ENCODE measurements at regions not wholly inside any gene's neighbourhood (a gene's known extent, or its start where the extent isn't known, plus 50 kb on each side); places are given as distances from the start of the nearest gene placed in this dataset.

DNA sequence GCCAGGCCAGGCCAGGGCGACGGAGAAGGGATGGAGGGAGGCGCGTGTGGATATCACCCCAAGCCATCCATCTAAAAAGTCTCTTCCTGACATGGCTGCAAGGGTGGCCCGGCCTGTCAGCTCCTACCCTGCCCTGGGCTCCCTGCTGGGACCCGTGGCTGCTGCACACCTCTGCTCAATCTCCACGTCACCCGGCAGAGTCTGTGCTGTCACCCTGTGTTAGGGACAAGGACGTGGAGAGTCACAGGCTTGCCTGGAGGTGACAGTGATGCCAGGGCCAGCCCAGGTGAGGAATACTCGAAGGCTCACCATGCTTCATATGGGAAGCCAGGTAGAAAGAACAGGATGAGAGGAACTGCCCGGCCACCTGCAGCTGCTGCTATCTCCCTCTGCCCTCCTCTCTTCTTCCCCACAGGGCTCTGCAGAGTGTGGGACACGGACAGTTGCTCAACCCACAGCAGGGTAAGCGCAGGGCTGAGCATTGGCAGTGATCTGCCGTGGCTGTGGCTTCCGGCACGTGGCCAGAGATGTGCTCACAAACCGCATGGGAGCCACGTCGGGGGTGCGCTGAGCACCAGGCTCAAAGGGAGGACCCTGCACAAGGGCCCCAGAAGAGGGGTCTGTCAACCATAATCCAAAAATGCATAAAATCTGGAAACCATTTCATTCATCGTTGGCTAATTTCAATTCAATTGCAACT, 214.3 kb downstream of the DLL1 start:
- H3K9me3 ChIP-seq = no peaks in the 10 kb centered on the region
- intact Hi-C loops (cut with DNase I; ENCODE audit: low total_unique reads) = no loop called here
- no peaks in the 10 kb centered on the region for H3K27me3 ChIP-seq
- H3K4me3 ChIP-seq = no peak overlapping the region
- no peak for DNase-seq
- no peak overlapping the region for H3K27ac ChIP-seq
- no peaks in the 10 kb centered on the region for H3K36me3 ChIP-seq (ENCODE audit: low read depth, missing control alignments)
- no peaks in the 10 kb centered on the region for H3K4me1 ChIP-seq
- TF ChIP-seq, protein P1, sequence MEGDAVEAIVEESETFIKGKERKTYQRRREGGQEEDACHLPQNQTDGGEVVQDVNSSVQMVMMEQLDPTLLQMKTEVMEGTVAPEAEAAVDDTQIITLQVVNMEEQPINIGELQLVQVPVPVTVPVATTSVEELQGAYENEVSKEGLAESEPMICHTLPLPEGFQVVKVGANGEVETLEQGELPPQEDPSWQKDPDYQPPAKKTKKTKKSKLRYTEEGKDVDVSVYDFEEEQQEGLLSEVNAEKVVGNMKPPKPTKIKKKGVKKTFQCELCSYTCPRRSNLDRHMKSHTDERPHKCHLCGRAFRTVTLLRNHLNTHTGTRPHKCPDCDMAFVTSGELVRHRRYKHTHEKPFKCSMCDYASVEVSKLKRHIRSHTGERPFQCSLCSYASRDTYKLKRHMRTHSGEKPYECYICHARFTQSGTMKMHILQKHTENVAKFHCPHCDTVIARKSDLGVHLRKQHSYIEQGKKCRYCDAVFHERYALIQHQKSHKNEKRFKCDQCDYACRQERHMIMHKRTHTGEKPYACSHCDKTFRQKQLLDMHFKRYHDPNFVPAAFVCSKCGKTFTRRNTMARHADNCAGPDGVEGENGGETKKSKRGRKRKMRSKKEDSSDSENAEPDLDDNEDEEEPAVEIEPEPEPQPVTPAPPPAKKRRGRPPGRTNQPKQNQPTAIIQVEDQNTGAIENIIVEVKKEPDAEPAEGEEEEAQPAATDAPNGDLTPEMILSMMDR (IDR thresholded peaks at IDR 0.05) = no peak
- TF ChIP-seq POLR2A (IDR thresholded peaks at IDR 0.05) = no peak
- 92 to 93% methylated on average over 18 to 21 of the region's 21 CpGs for WGBS, 2 donors

DNA sequence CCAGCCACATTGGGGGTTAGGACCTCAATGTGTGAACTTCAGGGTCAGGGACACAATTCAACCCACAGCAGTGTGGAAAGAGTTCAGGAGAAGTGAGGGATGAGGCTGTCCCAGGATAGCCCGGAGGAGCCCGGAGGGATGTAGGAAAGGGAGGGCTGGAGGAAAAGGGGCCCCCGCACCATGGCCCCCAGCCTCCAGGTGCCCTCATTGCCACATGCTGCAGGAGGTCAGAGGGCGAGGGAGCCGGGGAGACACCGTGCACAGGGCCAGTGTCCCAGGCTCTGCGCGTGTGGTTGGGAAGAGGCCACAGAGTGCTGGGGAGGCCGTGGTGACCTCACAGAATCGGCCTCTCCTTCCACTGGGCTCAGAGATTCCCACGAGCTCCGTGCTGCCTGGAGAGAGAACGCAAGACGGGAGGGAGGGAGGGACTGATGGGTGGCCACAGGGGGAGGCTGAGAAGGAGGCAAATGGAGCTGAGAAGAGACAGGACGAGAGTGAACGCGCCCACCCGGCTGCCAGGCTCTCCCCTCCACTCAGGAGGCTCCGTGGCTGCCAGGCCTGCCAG, 215.1 kb downstream of the DLL1 start:
- no peak overlapping the region for H3K4me3 ChIP-seq
- 59 to 71% methylated on average over 19 of the region's 19 CpGs for WGBS, 2 donors
- H3K27ac ChIP-seq = no peak overlapping the region
- intact Hi-C loops (cut with DNase I; ENCODE audit: low total_unique reads) = no loop called here
- DNase-seq = no peak
- no peak for TF ChIP-seq POLR2A (IDR thresholded peaks at IDR 0.05)
- TF ChIP-seq, protein P1 (IDR thresholded peaks at IDR 0.05) = no peak
- no peaks in the 10 kb centered on the region for H3K27me3 ChIP-seq
- H3K36me3 ChIP-seq (ENCODE audit: low read depth, missing control alignments) = no peaks in the 10 kb centered on the region
- no peaks in the 10 kb centered on the region for H3K9me3 ChIP-seq
- no peaks in the 10 kb centered on the region for H3K4me1 ChIP-seq

DNA sequence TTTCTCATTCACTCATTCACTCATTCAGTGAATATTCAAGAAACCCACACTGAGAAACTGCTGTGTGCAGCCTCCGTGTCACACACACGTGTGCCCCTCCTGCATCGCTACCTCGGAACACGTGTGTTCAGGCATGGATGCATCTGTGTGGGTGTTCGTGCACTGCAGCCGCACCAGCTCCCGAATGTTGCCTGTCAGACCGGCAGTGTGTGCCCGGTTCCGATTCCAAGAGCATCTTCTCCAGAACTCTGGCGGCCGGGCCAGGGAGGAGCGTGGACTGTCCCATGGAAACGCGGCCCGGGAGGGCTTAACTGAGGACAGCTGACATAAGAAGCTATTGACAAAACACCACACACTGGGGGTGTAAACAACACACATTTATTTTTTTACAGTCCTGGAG, 216.0 kb downstream of the DLL1 start:
- WGBS, 2 donors = 93 to 98% methylated on average over 17 of the region's 17 CpGs
- no peak overlapping the region for H3K27ac ChIP-seq
- H3K36me3 ChIP-seq (ENCODE audit: low read depth, missing control alignments) = no peaks in the 10 kb centered on the region
- no peak for DNase-seq
- no peaks in the 10 kb centered on the region for H3K4me1 ChIP-seq
- no peaks in the 10 kb centered on the region for H3K9me3 ChIP-seq
- no peak overlapping the region for H3K4me3 ChIP-seq
- no peaks in the 10 kb centered on the region for H3K27me3 ChIP-seq
- intact Hi-C loops (cut with DNase I; ENCODE audit: low total_unique reads) = no loop called here
- TF ChIP-seq POLR2A (IDR thresholded peaks at IDR 0.05) = no peak
- TF ChIP-seq, protein P1 (IDR thresholded peaks at IDR 0.05) = no peak

DNA sequence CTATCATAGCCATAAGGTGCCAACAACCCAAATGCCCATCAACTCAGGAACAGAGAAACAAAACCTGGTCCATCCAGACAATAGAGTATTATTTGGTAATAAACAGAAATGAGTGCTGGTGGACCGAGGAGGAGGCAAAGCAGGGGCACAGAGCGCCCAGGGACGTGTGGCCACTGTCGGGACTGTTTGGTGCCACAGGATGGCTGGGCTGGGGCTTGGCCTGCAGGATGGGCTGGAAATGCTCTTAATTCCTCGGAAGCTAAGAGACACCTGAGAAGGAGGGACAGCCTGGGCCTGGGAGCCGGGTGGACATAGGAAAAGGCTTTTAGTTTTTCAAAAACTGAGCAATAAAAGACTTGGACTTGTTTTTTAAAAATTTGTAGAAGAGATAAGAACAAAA, 216.4 kb downstream of the DLL1 start:
- H3K4me3 ChIP-seq = no peak overlapping the region
- TF ChIP-seq POLR2A (IDR thresholded peaks at IDR 0.05) = no peak
- no peaks in the 10 kb centered on the region for H3K9me3 ChIP-seq
- no peak overlapping the region for H3K27ac ChIP-seq
- H3K4me1 ChIP-seq = no peaks in the 10 kb centered on the region
- intact Hi-C loops (cut with DNase I; ENCODE audit: low total_unique reads) = no loop called here
- 92 to 95% methylated on average over 6 of the region's 6 CpGs for WGBS, 2 donors
- no peaks in the 10 kb centered on the region for H3K36me3 ChIP-seq (ENCODE audit: low read depth, missing control alignments)
- no peaks in the 10 kb centered on the region for H3K27me3 ChIP-seq
- DNase-seq = no peak

DNA sequence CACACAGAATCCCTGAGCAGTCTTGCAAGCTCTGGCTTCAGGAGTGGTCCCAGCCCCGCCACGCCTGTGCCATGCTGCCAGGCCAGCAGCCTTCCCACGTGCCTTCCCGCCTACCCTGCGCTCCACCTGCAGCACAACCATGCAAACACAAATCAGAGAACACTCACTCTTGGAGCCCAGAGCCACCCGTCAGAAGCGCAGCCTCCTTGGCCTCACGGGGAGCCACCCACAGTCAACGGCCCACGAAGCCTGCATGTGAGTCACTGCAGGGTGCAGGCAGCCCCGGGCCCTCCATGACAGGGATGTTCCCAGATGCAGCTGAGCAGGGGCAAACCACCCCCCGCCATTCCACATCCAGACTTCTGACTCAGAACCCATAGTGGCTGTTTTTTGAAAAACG, 217.0 kb downstream of the DLL1 start:
- no peak overlapping the region for H3K27ac ChIP-seq
- H3K4me3 ChIP-seq = no peak overlapping the region
- 91 to 96% methylated on average over 7 to 13 of the region's 13 CpGs for WGBS, 2 donors
- H3K9me3 ChIP-seq = no peaks in the 10 kb centered on the region
- H3K4me1 ChIP-seq = no peaks in the 10 kb centered on the region
- no peak for DNase-seq
- TF ChIP-seq, protein P1 (IDR thresholded peaks at IDR 0.05) = no peak
- TF ChIP-seq POLR2A (IDR thresholded peaks at IDR 0.05) = no peak
- H3K27me3 ChIP-seq = no peaks in the 10 kb centered on the region
- no peaks in the 10 kb centered on the region for H3K36me3 ChIP-seq (ENCODE audit: low read depth, missing control alignments)
- intact Hi-C loops (cut with DNase I; ENCODE audit: low total_unique reads) = no loop called here

Measured in testis (tissue), 2 donors.